ENCODE measurements at regions not wholly inside any gene's neighbourhood (a gene's known extent, or its start where the extent isn't known, plus 50 kb on each side); places are given as distances from the start of the nearest gene placed in this dataset.
"Not testable (repeated sequence)": the region's sequence is repeated elsewhere in the genome, so short reads cannot be mapped to it uniquely, and the experiment has no call there.

DNA sequence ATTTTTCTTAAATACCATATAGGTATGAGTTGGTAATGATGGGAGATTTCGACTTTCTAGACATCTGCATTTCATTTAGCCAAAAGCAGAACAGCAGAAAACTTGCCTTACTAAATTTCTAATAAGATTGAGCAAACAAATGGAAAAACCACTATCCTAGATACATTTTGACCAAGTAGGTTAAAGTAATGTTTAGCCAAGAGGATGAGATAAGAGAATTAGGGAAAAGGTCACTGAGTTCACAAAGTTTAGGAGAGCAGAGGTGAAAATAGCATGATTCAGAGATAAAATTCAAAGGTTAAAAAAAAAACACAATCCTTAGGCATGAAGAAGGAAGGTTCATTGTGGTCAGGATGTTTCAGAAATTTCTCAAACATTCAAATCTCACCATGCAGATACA is 450.3 kb downstream of the CD83 start:
- no peak overlapping the region for H3K27ac ChIP-seq (ENCODE audit: poor library complexity, severe bottlenecking)
- no peaks in the 10 kb centered on the region for H3K27me3 ChIP-seq (ENCODE audit: insufficient read depth, poor library complexity, severe bottlenecking)
- TF ChIP-seq CTCF (IDR thresholded peaks at IDR 0.05; ENCODE audit: poor library complexity, severe bottlenecking): no peak
- no peaks in the 10 kb centered on the region for H3K4me1 ChIP-seq (ENCODE audit: insufficient read depth, poor library complexity, severe bottlenecking)
- H3K9me3 ChIP-seq (ENCODE audit: severe bottlenecking): no peaks in the 10 kb centered on the region
- no peak for ATAC-seq (ENCODE audit: low read depth)
- no peak for DNase-seq (ENCODE audit: low spot score)
- no peak overlapping the region for H3K4me3 ChIP-seq (ENCODE audit: severe bottlenecking)
- H3K36me3 ChIP-seq (ENCODE audit: low read depth): no peaks in the 10 kb centered on the region

DNA sequence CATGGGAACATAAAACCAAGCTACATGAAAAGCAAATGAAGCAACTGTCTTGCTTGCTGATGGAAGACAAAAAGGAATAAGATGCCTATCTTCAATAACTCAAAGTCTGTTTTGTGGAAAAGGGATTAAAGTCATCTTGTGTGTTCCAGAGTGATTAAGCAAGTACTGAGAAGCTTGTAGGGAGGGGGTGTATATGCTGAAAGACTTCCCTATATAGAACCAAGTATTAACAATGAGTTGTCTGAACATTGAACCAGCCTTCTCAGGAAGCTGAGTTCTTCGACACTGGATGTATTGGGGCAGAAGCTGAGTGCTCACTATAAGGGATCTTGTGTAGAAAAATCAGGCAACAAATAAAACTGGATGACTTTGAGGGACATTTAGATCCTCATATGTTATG is 451.8 kb downstream of the CD83 start:
- H3K4me1 ChIP-seq (ENCODE audit: insufficient read depth, poor library complexity, severe bottlenecking): no peaks in the 10 kb centered on the region
- no peak for TF ChIP-seq CTCF (IDR thresholded peaks at IDR 0.05; ENCODE audit: poor library complexity, severe bottlenecking)
- ATAC-seq (ENCODE audit: low read depth): no peak
- H3K27ac ChIP-seq (ENCODE audit: poor library complexity, severe bottlenecking): no peak overlapping the region
- DNase-seq (ENCODE audit: low spot score): no peak
- no peaks in the 10 kb centered on the region for H3K36me3 ChIP-seq (ENCODE audit: low read depth)
- no peak overlapping the region for H3K4me3 ChIP-seq (ENCODE audit: severe bottlenecking)
- H3K9me3 ChIP-seq (ENCODE audit: severe bottlenecking): no peaks in the 10 kb centered on the region
- H3K27me3 ChIP-seq (ENCODE audit: insufficient read depth, poor library complexity, severe bottlenecking): no peaks in the 10 kb centered on the region

DNA sequence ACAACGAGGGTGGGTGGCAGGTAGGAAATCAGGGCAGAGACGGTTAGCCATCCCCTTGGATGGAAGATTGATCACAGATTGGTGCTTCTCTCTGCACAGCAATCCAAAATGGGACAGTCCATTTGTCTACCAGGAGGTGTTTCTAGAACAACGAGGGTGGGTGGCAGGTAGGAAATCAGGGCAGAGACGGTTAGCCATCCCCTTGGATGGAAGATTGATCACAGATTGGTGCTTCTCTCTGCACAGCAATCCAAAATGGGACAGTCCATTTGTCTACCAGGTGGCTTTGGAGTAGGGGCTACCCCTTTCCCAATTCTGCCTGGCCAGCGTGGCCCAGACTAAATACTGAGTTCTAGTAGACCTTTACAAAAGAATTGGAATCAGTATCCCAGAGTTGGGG is 452.3 kb downstream of the CD83 start:
- not testable (repeated sequence) for H3K4me1 ChIP-seq (ENCODE audit: insufficient read depth, poor library complexity, severe bottlenecking); ATAC-seq (ENCODE audit: low read depth); H3K4me3 ChIP-seq (ENCODE audit: severe bottlenecking); H3K36me3 ChIP-seq (ENCODE audit: low read depth); DNase-seq (ENCODE audit: low spot score); H3K27me3 ChIP-seq (ENCODE audit: insufficient read depth, poor library complexity, severe bottlenecking); H3K9me3 ChIP-seq (ENCODE audit: severe bottlenecking); H3K27ac ChIP-seq (ENCODE audit: poor library complexity, severe bottlenecking)

DNA sequence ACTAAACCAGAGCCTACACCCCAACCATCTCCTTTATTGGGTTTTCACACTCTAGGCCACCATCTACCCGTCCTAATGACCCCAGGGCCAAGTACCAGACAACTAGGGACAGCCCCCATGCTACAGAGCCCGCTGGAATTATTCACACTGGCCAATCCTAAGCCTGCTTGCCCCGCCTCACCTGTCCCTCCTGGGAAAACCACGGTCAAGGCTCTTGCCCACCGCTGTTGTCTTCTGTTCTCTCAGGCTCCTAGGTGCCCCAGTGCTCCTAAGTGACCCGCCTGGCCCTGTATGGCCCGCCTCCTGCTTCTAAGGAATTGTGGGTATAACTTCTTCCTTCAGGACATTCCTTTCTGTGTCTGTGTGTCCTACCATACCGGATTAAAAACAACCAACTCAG is 453.4 kb downstream of the CD83 start:
- no peak for ATAC-seq (ENCODE audit: low read depth)
- no peak overlapping the region for H3K27ac ChIP-seq (ENCODE audit: poor library complexity, severe bottlenecking)
- TF ChIP-seq CTCF (IDR thresholded peaks at IDR 0.05; ENCODE audit: poor library complexity, severe bottlenecking): no peak
- H3K27me3 ChIP-seq (ENCODE audit: insufficient read depth, poor library complexity, severe bottlenecking): no peaks in the 10 kb centered on the region
- no peaks in the 10 kb centered on the region for H3K4me1 ChIP-seq (ENCODE audit: insufficient read depth, poor library complexity, severe bottlenecking)
- no peaks in the 10 kb centered on the region for H3K36me3 ChIP-seq (ENCODE audit: low read depth)
- no peak for DNase-seq (ENCODE audit: low spot score)
- no peaks in the 10 kb centered on the region for H3K9me3 ChIP-seq (ENCODE audit: severe bottlenecking)
- H3K4me3 ChIP-seq (ENCODE audit: severe bottlenecking): no peak overlapping the region

GRCh38 chr6:14571746-14572145 is 454.2 kb downstream of the CD83 start:
- Histone ChIP-seq H3K9me3 (ENCODE audit: severe bottlenecking) (no peaks in the 10 kb centered on the region), H3K4me1 (ENCODE audit: insufficient read depth, poor library complexity, severe bottlenecking) (no peaks in the 10 kb centered on the region), H3K27me3 (ENCODE audit: insufficient read depth, poor library complexity, severe bottlenecking) (no peaks in the 10 kb centered on the region), H3K4me3 (ENCODE audit: severe bottlenecking) (no peak overlapping the region), H3K27ac (ENCODE audit: poor library complexity, severe bottlenecking) (no peak overlapping the region), H3K36me3 (ENCODE audit: low read depth) (no peaks in the 10 kb centered on the region)
- no peak for TF ChIP-seq CTCF (IDR thresholded peaks at IDR 0.05; ENCODE audit: poor library complexity, severe bottlenecking)
- DNase-seq (ENCODE audit: low spot score) (no peak), ATAC-seq (ENCODE audit: low read depth) (no peak)
